H9 (cell line): ENCODE measurements at regions not wholly inside any gene's neighbourhood (a gene's known extent, or its start where the extent isn't known, plus 50 kb on each side); places are given as distances from the start of the nearest gene placed in this dataset.

Experiments
- DNase-seq: peaks from one replicate; pipeline ENCODE4 v3.0.0-alpha.2; 2017
- H2AFZ ChIP-seq: one replicate; pipeline ENCODE4 v1.6.1; 2013; ENCODE audit warnings: mild to moderate bottlenecking, low read length, control low read depth, moderate library complexity
- H2AK5ac ChIP-seq: 2 replicates; pipeline ENCODE4 v1.6.1; 2013; ENCODE audit warnings: low read length, control low read depth, mixed read lengths; ENCODE audit not compliant: insufficient read length
- H2BK120ac ChIP-seq: one replicate; pipeline ENCODE4 v1.6.1; 2013; ENCODE audit warnings: low read depth, mild to moderate bottlenecking, low read length, control low read depth, inconsistent platforms; ENCODE audit not compliant: poor library complexity, severe bottlenecking
- H2BK12ac ChIP-seq: 2 replicates; pipeline ENCODE4 v1.6.1; 2013; ENCODE audit warnings: low read length, control low read depth, mixed read lengths, low read depth; ENCODE audit not compliant: insufficient read length
- H2BK15ac ChIP-seq: 2 replicates; pipeline ENCODE4 v1.6.1; 2013; ENCODE audit warnings: low read depth, low read length, control low read depth
- H2BK20ac ChIP-seq: one replicate; pipeline ENCODE4 v1.6.1; 2013; ENCODE audit warnings: low read depth, mild to moderate bottlenecking, low read length, control low read depth, inconsistent platforms; ENCODE audit not compliant: poor library complexity, severe bottlenecking
- H2BK5ac ChIP-seq: 2 replicates; pipeline ENCODE4 v1.6.1; 2013; ENCODE audit warnings: low read length, control low read depth, mixed read lengths; ENCODE audit not compliant: insufficient read length
- H3K14ac ChIP-seq: 2 replicates; pipeline ENCODE4 v1.6.1; 2013; ENCODE audit warnings: low read length, control low read depth; ENCODE audit not compliant: insufficient read depth
- H3K18ac ChIP-seq: 2 replicates; pipeline ENCODE4 v1.6.1; 2013; ENCODE audit warnings: low read depth, mild to moderate bottlenecking, mixed read lengths, low read length, control low read depth; ENCODE audit not compliant: insufficient read length
- H3K23ac ChIP-seq: 2 replicates; pipeline ENCODE4 v1.6.1; 2013; ENCODE audit warnings: low read length, control low read depth, mixed read lengths, low read depth; ENCODE audit not compliant: insufficient read length
- H3K23me2 ChIP-seq: 2 replicates; pipeline ENCODE4 v1.6.1; 2013; ENCODE audit warnings: low read depth, mild to moderate bottlenecking, mixed read lengths, low read length, control low read depth; ENCODE audit not compliant: insufficient read length, poor library complexity, severe bottlenecking
- H3K27ac ChIP-seq: 2 replicates; pipeline ENCODE4 v1.5.1; 2013; ENCODE audit warnings: low read length, control low read depth, mixed read lengths, low read depth; ENCODE audit not compliant: insufficient read length
- H3K27me3 ChIP-seq: 2 replicates; pipeline ENCODE4 v1.6.1; 2013; ENCODE audit warnings: low read length, control low read depth, inconsistent platforms; ENCODE audit not compliant: insufficient read depth
- H3K4ac ChIP-seq: 2 replicates; pipeline ENCODE4 v1.6.1; 2013; ENCODE audit warnings: low read depth, mild to moderate bottlenecking, control low read depth, inconsistent platforms, low read length, moderate library complexity
- H3K4me1 ChIP-seq: 2 replicates; pipeline ENCODE4 v1.6.1; 2013; ENCODE audit warnings: low read length, control low read depth, inconsistent platforms; ENCODE audit not compliant: insufficient read depth
- H3K4me2 ChIP-seq: 2 replicates; pipeline ENCODE4 v1.6.1; 2013; ENCODE audit warnings: low read length, control low read depth, mixed read lengths; ENCODE audit not compliant: insufficient read length, insufficient read depth
- H3K56ac ChIP-seq: 2 replicates; pipeline ENCODE4 v1.6.1; 2013; ENCODE audit warnings: low read depth, mild to moderate bottlenecking, mixed read lengths, low read length, control low read depth; ENCODE audit not compliant: insufficient read length
- H3K79me1 ChIP-seq: 2 replicates; pipeline ENCODE4 v1.6.1; 2013; ENCODE audit warnings: low read depth, mild to moderate bottlenecking, moderate library complexity, low read length, control low read depth, inconsistent platforms; ENCODE audit not compliant: insufficient read depth, poor library complexity, severe bottlenecking
- H3K79me2 ChIP-seq: 2 replicates; pipeline ENCODE4 v1.6.1; 2013; ENCODE audit warnings: low read length, control low read depth, inconsistent platforms; ENCODE audit not compliant: insufficient read depth
- H3K9ac ChIP-seq: 2 replicates; pipeline ENCODE4 v1.6.1; 2013; ENCODE audit warnings: low read length, control low read depth, mixed read lengths; ENCODE audit not compliant: insufficient read length; ENCODE audit errors: extremely low read depth
- H3K9me3 ChIP-seq: one replicate; pipeline ENCODE4 v1.6.1; 2013; ENCODE audit warnings: low read depth, low read length, inconsistent platforms; ENCODE audit not compliant: control insufficient read depth
- H3T11ph ChIP-seq: one replicate; pipeline ENCODE4 v1.6.1; 2013; ENCODE audit warnings: mild to moderate bottlenecking, low read length, control low read depth, inconsistent platforms
- H4K20me1 ChIP-seq: one replicate; pipeline ENCODE4 v1.6.1; 2013; ENCODE audit not compliant: control insufficient read depth, insufficient read length, insufficient read depth
- H4K5ac ChIP-seq: 2 replicates; pipeline ENCODE4 v1.6.1; 2013; ENCODE audit warnings: low read depth, mild to moderate bottlenecking, mixed read lengths, low read length, control low read depth; ENCODE audit not compliant: insufficient read length
- H4K8ac ChIP-seq: replicated peaks from 2 replicates; pipeline ENCODE4 v1.6.1; 2013; ENCODE audit warnings: low read length, control low read depth, mixed read lengths, low read depth; ENCODE audit not compliant: insufficient read length
- H4K91ac ChIP-seq: 2 replicates; pipeline ENCODE4 v1.6.1; 2013; ENCODE audit warnings: low read depth, mild to moderate bottlenecking, moderate library complexity, mixed read lengths, low read length, control low read depth; ENCODE audit not compliant: insufficient read length
- H3K27ac Mint-ChIP-seq, 3 experiments: 2 replicates in 2 of 3; 3 replicates in 1 of 3; pipeline ENCODE4 v1.8.0; 2020 to 2021; ENCODE audit warnings: mixed read lengths in 3 of 3, mild to moderate bottlenecking in 1 of 3, moderate library complexity in 1 of 3
- H3K27me3 Mint-ChIP-seq: 2 replicates; pipeline ENCODE4 v1.8.0; 2021; ENCODE audit warnings: low read depth, mild to moderate bottlenecking, moderate library complexity, mixed read lengths
- H3K36me3 Mint-ChIP-seq, 3 experiments: 2 replicates in 2 of 3; 3 replicates in 1 of 3; pipeline ENCODE4 v1.8.0; 2020 to 2021; ENCODE audit warnings: low read depth in 3 of 3, mixed read lengths in 3 of 3; ENCODE audit not compliant: insufficient read depth in 1 of 3
- H3K4me1 Mint-ChIP-seq, 2 experiments: 2 replicates each; pipeline ENCODE4 v1.8.0; 2020; ENCODE audit warnings: mixed read lengths in 2 of 2
- H3K4me3 Mint-ChIP-seq, 2 experiments: 2 replicates in 1 of 2; 3 replicates in 1 of 2; pipeline ENCODE4 v1.8.0; 2020 to 2021; ENCODE audit warnings: mild to moderate bottlenecking in 2 of 2, mixed read lengths in 2 of 2, moderate library complexity in 1 of 2
- H3K9me3 Mint-ChIP-seq, 2 experiments: 2 replicates in 1 of 2; 3 replicates in 1 of 2; pipeline ENCODE4 v1.8.0; 2020; ENCODE audit warnings: mild to moderate bottlenecking in 2 of 2, mixed read lengths in 2 of 2, moderate library complexity in 1 of 2
- CTCF ChIP-seq: fragments of 200-600 bp; sonication (generic); conservative IDR thresholded peaks from 3 replicates; pipeline ENCODE4 v1.8.0; 2021; ENCODE audit warnings: antibody characterized with exemption, mild to moderate bottlenecking
- WGBS: extraction: QIAGEN DNeasy Blood & Tissue Kit; methylation state at CpG from one replicate; pipeline ENCODE4 v1.1.7; 2013; ENCODE audit warnings: missing lambda C conversion rate, low lambda C conversion rate, mixed read lengths; ENCODE audit not compliant: insufficient read length; ENCODE audit errors: extremely low coverage; 5-methylcytosine and 5-hydroxymethylcytosine counted together

- Histone ChIP-seq H4K91ac (no peak overlapping the region), H3K27me3 (no peaks in the 10 kb centered on the region), H3K4me2 (no peak overlapping the region), H3K79me2 (no peaks in the 10 kb centered on the region), H3K23me2 (no peaks in the 10 kb centered on the region), H3K9me3 (no peaks in the 10 kb centered on the region), H3K4me1 (no peaks in the 10 kb centered on the region), H3K27ac (no peak overlapping the region), H2BK5ac (no peak overlapping the region), H4K20me1 (no peaks in the 10 kb centered on the region), H3K4ac (no peak overlapping the region), H4K8ac (no peak overlapping the region), H2AK5ac (no peak overlapping the region), H2BK15ac (no peak overlapping the region), H3K23ac (no peak overlapping the region), H3K56ac (no peak overlapping the region), H2BK120ac (no peak overlapping the region), H2BK20ac (no peak overlapping the region), H3K9ac (no peak overlapping the region), H2AFZ (no peak overlapping the region), H3K79me1 (no peaks in the 10 kb centered on the region), H2BK12ac (no peak overlapping the region), H3K14ac (no peak overlapping the region; the same call in 1 of the 2 replicates), H3T11ph (no peak overlapping the region), H3K18ac (no peak overlapping the region), H4K5ac (no peak overlapping the region)
- no peak overlapping the region for H3K4me3 Mint-ChIP-seq
- no peak overlapping the region for H3K27ac Mint-ChIP-seq
- no peaks in the 10 kb centered on the region for H3K27me3 Mint-ChIP-seq
- H3K36me3 Mint-ChIP-seq, result no peaks in the 10 kb centered on the region
- no peak for TF ChIP-seq CTCF
- WGBS, result no CpG with 5 or more reads among the region's 2 CpGs
- H3K4me1 Mint-ChIP-seq, result no peaks in the 10 kb centered on the region
- H3K9me3 Mint-ChIP-seq, result no peaks in the 10 kb centered on the region
- no peak for DNase-seq
These were observed 854.8 kb upstream of the ARRDC3 start for GRCh38 chr5:92237896-92238295.
